HG02885 (cell line): ENCODE measurements at regions not wholly inside any gene's neighbourhood (a gene's known extent, or its start where the extent isn't known, plus 50 kb on each side); places are given as distances from the start of the nearest gene placed in this dataset.

Experiments used
- ATAC-seq: cut with Tn5 transposase; IDR thresholded peaks from one replicate; pipeline ENCODE4 v1.9.1; 2021; ENCODE audit warnings: mild to moderate bottlenecking; ENCODE audit not compliant: unreplicated experiment, poor library complexity

DNA sequence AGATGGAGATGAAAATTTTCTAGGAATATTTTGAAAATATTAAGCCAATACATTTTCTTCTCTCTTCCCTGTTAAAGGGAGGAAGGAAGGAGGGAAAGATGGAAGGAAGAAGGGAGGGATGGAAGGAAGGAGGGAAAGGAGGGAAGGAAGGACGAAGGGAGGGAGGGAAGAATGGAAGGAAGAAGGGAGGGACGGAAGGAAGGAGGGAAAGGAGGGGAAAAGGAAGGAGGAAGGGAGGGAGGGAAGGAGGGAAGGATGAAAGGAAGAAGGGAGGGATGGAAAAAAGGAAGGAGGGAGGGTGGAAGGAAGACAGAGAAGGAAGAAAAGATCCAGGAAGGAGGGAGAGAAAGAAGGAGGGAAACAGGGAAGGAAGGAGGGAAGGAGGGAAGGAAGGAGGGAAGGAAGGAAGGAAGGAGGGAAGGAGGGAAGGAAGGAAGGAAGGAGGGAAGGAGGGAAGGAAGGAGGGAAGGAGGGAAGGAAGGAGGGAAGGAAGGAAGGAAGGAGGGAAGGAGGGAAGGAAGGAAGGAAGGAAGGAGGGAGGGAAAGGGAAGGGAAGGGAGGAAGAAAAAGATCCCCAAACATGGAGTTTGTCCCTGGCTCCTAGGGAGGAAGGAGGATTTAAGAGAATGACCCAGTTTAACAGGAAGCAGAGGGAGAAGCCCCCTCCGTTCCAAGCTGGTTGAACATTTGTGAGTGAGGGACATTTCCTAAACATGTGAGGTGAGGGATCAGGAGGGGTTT, 70.3 kb upstream of the NEURL1B start:
- no peak for ATAC-seq

DNA sequence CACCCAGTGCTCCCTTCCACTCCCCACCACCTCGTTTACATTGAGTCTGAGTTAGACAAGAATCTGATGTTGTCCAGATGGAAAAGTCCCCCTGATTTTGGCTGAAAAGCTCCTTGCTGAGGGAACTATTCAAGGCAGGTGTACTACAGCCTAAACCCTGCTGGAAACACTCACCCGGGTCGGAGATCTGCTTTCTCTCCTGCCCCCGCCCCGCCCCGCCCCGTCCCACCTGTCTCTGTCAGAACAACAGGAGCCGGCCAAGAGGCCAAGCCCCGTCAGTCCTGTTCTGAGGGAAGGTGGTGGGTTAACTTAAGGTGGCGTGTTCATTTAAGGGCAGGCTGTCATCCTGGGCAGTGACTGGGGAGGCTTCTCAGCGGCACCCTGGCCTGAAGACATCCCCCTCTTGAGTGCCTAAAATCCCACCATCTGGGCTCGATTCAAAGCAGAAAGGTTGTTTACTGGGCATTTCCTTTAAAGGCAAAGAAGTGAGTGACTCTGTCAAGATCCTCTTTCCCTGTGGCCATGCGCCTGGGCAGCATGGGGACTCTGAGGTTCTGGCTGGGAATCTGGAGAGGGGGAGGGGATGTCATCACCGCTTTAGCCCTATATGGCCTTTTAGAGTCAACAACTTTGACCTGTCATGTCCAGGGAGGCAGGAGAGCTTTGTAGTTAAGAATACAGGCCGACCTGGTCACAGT, 71.1 kb upstream of the NEURL1B start:
- no peak for ATAC-seq

DNA sequence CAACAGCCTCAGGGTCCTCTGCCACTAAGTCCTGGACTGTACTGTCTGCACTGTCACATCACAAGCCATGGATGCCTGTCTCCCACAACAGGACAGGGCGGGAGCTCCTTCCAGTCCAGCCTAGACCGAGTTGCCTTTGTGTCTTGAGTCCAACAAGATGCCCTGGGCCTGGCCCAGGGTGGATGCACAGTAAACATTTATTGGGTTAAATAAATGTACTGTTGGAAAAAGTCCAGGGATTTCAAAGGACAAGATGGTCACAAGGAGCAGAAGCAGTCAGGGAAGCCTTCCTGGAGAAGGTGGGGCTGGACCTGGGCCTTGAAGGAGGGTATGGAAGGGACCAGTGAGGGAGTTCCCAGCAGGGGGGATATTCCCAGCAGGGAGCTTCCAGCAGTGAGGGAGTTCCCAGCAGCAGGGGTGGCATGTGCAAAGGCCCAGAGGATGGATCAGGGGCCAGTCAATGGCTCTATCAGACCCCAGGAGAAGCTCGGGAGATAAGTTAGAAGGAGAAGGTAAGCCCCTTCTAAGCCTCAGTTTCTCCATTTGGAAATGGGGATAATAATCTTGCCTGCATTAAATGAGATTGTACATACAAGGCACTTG, 72.7 kb upstream of the NEURL1B start:
- no peak for ATAC-seq

DNA sequence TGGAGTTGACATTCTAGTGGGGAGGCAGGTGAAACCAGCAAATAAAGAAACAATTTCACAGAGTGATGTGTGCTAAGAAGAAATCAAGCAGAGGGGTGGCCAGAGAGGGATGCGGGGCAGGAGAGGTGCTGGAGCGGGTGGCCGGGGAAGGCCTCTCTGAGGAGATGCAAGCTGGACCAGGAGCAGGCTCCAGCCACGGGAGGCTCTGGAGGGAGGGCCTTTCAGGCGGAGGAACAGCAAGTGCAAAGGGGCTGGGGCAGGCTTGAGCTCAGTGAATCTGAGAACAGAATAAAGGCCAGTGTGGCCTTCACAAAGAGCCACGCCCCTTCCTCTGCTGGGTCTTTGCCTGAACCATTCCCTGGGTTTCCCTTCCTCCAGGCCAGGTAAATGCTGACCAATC, 73.2 kb upstream of the NEURL1B start:
- ATAC-seq: no peak

DNA sequence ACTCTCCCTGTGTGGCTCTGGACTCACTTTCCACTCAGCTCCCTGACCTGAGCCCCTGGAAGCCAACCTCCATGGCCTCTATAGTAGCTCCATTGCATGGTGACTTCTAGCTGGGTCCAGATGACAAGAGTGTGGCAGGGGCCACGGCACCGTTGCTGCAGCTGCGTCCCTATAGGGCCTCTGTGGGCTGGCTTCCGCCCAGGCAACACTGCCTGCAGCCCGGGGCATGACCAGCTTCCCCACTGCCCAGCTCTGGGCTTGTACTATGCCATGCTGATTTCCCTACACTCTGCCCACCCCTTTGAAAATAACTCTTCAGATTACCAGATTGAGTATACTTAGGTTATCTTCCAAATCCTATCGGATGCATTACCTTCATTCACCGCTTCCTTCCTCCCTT, 73.8 kb upstream of the NEURL1B start:
- no peak for ATAC-seq

DNA sequence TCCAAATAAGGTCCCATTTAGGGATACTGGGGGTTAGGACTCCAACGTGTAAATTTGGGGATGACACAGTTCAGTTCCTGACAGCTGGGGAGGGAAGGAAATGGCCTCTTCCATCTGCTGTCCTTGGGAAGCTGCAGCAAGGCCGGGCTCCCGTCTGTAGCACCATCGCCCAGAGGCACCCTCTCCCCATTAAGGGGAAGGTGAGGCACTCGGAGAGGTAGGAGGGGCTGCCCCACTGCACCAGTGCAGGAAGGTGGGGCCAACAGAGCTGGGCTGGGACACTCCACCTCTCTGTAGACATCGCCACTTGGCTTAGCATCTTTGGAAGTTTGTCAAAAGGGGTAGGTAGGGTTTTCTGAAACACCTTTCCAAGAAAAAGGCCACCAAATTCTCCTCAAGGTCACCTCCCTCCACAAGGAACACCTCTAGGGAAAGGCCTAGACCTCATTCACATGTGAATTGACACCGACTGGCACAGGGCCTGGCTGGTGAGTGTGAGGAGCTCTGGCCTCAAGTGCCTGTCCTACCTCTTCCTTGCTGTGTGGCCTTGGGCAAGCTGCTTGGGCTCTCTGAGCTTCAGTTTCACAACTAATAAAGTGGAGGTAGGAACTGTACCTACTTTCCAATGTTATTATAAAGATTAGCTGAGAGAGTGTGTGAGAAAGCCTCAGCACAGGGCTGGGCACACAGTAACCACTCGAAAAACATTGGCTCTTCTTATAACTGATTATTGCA, 75.0 kb upstream of the NEURL1B start:
- no peak for ATAC-seq

DNA sequence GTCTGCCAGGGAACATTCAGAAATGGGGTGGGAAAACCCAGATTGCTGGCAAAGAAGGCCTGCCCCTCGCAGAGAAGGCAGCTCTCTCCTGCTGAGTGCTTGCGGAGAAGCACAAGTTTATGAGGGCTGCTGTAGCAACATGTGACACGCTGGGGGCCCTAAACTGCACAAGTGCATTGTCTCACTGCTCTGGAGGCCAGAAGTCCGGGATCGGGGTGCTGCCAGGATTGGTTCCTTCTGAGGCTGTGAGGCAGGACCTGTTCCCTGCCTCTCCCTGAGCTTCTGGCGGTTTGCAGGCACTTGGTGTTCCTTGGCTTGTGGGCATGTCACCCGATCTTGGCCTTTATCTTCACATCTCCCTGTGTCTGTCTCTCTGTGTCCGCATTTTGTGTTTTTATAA, 75.6 kb upstream of the NEURL1B start:
- ATAC-seq: no peak

DNA sequence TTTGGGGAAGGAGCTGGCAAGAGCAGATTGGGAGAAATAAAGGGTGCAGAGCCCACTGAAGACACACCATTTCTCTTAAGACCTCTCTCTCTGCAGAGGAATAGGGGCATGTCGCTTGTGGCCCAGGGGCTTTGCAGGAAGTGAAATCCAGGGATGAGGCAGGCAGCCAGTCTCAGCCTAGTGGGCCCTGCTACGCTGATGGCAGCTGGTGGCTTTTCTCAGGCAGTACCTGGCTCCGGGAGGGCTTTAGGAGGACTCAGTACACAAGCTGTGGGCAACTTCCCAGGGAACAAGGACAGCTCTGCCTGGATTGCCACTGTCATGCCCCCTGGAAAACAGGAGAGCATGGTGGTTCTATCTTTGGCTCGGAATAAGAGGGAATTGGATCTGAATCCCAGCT, 76.2 kb upstream of the NEURL1B start:
- ATAC-seq: no peak

DNA sequence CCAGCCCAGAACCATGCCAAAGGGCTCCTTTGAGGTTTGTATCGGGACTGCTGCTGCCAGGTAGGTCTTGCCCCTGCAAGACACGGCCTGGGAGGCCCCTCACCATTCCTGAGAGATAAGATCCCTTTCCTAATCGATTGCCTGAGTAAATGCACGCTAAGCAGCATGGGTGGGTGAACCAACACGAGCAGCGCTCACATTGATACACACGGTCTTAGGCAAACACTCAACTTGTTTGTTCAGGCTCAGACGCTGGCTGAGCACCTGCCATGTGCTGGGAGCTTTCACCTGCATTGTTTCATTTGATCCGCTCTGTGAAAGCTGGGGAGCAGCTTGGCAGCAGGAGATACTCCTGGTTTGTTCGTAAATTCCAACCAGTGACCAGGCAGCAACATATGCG, 76.9 kb upstream of the NEURL1B start:
- ATAC-seq: no peak

DNA sequence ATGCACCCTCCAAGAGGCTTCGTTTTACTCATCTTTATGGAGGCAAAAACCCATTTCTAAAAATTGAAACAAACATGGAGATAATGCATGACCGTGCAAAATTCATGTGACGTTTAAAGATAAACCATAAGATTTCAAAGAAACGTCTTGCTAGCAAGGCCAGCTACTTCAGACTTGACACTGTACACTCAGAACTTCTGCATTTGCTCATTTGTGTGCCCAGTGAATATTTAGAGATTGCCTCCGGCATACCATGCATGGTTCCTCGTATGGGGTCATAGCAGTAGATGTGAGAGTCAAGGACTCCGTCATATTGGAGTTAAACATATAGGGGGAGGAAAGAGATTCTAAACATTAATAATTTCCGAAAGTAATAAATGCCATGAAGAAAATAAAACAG, 78.6 kb upstream of the NEURL1B start:
- ATAC-seq: no peak

DNA sequence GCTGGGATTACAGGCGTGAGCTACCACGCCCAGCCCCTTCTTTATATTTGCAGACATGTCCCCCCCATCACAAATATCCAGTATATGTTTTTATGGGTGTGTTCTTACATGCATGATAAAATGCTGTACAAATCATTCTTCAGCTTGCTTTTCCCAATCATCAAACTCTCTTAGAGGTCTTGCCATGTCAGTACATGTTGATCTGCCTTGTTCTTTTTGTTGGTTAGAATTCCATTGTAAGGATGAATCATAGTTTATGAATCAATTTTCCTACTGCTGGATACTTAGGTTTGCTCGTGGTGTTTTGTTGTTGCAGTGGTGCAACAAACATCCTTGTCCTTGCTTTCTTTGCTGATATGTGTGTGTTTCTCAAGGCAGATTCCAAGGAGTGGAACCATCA, 79.9 kb upstream of the NEURL1B start:
- ATAC-seq: no peak

DNA sequence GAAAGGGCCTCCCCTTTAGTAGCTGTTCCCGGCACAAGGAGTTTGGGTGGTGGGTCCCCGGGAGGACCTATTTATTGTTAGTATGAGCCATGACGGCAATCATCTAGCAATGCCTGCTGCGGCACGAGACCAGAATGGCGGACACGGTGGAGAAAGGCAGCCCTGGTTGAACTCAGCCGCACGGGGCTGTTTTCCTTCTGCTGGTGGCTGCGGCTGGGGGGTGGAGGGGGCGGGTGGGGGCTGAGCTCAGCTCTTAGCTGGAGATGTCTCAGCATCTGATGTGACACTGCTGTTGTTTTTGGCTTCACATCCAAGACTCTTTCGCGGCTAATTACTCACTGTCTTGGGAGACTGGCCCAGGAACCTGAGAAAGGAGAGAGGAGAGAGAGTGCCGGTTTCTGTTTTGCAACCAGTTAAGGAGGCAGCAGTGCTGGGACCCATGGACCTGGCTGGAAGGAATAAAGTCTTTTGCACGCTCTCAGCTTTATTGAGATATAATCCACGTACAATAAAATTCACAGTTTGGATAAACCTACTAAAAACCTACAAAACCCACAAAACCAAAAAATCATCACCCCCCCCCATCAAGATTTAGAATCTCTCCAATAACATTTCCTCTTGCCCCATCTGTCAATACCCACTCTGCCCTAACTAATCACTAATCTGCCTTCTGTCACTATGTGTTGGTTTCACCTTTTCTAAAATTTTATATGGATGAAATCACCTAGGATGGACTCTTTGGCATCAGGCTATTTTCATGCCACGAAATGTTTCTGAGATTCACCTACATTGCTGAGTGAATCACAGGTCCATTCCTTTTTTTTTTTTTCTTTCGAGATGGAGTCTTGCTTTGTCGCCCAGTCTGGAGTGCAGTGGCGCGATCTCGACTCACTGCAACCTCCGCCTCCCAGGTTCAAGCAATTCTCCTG, 81.8 kb upstream of the NEURL1B start:
- ATAC-seq: no peak

DNA sequence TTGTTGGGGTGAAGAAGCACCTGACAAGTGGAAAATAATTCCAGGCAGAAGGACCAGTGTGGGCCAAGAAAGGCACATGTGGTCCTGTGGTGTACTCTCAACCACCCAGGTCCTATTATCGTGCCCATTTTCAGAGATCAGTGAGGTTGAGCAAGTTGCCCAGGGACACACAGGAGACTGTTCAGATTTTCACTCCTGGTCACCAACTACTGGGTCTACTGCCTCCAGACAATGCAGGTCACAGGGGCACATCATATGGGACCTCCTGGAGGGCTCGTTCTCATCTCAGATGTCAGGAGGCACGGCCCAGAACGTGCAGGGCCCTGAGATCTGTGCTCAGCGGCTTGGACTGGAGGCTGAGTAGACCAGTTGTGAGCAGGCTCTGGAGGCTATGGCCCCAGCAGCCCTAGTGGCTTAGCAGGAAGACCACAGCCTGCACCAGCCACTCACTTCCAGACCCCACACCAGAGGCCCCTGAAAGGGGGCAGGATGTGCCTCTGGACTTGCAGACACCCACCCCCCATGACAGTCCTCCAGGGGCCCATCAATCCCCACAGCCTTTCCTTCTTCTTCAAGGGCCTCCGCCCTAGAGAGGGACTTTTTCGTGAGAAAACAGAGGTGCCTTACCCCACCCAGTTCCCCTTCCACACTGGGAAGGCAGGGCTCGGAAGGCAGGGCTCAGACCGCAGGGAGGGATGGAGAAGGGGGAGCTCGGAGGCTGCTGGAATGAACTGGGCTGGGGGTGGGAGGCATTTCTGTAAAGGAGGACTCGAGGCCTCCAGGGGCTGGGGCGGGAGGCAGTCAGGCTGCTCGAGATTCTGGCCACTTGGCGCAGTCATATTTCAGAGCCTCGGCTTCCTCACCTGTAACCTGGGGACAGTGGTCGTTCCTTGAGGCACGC, 82.7 kb upstream of the NEURL1B start:
- ATAC-seq: no peak

DNA sequence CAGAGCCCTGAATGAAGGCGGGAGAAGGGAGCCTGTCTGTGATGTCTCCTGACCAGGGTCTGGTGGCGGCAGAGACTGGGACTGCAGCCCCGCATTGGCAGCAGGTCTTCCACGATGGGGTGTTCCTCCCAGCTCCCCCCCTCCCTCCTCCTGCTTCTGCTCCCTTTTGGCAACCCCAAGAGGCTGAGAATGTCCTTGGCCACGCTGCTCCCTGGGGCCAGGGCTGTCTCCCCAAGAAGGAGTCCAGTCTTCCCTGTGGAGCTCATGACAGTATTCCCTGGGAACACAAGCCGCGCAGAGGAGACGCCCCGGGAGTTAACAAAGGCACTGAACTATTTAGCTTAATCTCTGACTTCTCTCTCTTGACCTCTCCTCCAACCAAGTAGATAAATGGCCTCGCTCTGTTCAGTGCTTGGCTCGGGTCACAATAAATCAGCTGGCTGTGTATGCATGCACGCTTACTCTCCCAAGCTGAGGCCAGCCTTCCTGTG, 84.0 kb upstream of the NEURL1B start:
- ATAC-seq: no peak

DNA sequence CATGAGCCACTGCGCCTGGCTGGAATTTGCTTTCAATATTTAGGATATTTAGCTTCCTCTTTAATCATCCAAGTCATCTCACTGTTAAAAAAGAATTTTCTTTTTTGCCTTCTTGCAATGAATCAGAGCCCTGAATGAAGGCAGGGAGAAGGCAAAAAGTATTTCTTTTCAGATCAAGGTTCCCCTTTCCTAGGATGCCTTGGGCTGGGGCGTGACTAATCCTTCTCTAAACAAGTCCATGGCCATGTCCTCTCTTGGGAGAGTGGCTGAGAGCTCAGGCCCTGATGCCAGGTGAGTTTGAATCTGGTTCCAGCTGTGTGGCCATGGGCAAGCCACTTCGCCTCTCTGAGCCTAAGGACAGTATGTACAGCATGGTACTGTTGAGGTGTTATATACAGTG, 84.8 kb upstream of the NEURL1B start:
- no peak for ATAC-seq

DNA sequence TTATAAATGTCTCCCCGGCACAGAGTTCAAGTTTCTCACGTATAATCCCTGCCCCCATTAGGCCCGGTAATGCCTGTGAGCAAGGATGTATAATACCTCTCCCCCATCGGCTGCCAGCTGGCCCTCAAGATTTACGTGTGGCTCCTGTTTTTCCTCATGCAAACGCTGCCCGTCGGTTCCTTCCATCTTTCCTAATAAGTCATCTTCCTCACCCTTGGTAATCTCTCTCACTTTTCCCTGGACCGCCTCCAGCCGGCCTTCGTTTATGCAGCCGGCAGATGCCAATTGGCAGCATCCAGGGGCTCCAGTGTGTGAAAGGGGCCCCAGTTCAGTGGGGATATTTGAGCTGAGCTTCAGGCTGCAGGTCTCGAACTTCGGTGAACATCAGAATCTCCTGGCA, 86.5 kb upstream of the NEURL1B start:
- ATAC-seq: no peak

DNA sequence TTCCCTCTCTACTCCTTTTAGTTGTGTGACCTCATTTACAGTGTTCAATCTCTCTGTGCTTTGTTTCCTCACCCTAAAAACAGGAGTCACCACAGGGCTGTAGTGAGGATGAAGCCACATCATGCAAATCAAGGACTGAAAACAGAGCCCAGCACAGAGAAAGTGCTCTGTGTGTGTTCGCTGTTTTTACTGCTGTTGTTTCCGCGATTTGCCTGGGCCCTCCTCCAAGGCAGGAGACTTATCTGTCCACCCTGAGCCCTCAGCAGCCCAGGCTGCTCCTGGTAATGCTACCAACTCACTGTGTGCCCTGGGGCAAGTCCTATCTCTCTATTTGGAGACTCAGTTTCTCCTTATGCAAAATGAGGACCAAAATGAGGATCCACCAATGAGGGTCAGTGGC, 87.2 kb upstream of the NEURL1B start:
- no peak for ATAC-seq

DNA sequence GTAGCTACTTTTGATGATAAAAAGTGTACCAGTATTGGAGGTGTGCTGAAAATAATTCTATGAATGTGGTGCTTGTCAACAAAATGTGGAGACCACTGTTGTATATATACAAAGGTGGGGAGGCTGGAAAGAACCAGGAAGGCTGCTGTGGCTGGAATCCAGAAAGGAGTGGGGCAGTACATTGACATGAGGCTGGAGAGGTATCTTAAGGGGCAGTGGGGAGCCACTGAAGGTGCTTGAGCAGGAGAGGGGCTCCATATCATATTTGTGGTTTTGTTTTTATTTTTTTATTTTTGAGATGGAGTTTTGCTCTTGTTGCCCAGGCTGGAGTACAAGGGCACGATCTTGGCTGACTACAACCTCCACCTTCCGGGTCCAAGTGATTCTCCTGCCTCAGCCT, 87.9 kb upstream of the NEURL1B start:
- no peak for ATAC-seq

DNA sequence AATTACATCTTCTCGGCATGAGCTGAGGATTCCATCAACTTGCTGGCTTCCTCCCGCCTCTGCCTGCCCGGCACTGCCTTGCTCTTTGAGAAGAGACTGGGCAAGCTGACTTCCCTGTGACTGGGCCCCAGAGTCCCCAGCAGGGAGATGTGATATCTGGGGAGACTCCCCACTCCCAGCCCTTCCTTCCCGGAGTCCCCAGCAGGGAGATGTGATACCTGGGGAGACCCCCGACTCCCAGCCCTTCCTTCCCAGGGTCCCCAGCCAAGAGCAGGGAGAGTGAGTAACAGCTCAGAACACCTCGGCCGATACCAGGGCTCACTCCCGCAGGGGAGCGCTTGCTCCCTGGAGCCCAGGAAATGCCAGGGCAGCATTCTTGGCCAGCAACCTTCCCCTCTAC, 90.1 kb upstream of the NEURL1B start:
- ATAC-seq: no peak
